Right lobe of liver (tissue), 4 donors: ENCODE measurements at regions not wholly inside any gene's neighbourhood (a gene's known extent, or its start where the extent isn't known, plus 50 kb on each side); places are given as distances from the start of the nearest gene placed in this dataset.

ENCODE experiments used
- POLR2A ChIP-seq: fragments of 450-650 bp; IDR thresholded peaks from one replicate; pipeline ENCODE4 v1.6.1; 2017; ENCODE audit warnings: antibody characterized with exemption, mild to moderate bottlenecking
- TF ChIP-seq, protein P1 (sequence below), 4 donors: fragments of 200-600 bp in 3 of 4; fragments of 450-650 bp in 1 of 4; IDR thresholded peaks; one replicate each; pipeline versions ENCODE4 v1.5.1 to v1.8.0; 2016 to 2022; ENCODE audit warnings: antibody characterized with exemption in 4 of 4, mild to moderate bottlenecking in 2 of 4
- donor health status: DM: no; HTN: no; CAD: no.
- donor health status: DM: no; HTN: no; CAD: no.
- donor health status: DM: no; HTN: yes; CAD: no.

DNA sequence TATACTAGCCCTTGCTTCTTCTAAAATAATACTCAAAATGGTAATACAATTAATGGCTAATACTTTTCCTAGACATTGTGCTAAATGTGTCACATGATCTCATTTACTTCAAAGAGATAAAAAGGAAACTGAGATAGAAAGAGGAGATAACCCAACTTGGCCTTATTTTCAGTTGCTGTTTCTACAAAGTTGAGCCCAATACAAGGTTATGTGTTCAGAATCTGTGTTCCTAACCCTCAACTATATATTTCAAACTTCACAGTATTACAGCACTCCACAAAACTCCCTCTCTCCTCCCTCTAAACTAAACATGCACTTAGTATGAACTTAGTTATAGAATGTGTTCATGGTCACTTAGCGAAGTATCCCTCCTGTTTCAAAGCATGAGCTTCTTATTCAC, 277.9 kb downstream of the CCER1 start:
- TF ChIP-seq, protein P1, sequence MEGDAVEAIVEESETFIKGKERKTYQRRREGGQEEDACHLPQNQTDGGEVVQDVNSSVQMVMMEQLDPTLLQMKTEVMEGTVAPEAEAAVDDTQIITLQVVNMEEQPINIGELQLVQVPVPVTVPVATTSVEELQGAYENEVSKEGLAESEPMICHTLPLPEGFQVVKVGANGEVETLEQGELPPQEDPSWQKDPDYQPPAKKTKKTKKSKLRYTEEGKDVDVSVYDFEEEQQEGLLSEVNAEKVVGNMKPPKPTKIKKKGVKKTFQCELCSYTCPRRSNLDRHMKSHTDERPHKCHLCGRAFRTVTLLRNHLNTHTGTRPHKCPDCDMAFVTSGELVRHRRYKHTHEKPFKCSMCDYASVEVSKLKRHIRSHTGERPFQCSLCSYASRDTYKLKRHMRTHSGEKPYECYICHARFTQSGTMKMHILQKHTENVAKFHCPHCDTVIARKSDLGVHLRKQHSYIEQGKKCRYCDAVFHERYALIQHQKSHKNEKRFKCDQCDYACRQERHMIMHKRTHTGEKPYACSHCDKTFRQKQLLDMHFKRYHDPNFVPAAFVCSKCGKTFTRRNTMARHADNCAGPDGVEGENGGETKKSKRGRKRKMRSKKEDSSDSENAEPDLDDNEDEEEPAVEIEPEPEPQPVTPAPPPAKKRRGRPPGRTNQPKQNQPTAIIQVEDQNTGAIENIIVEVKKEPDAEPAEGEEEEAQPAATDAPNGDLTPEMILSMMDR (IDR thresholded peaks at IDR 0.05) = no peak
- TF ChIP-seq POLR2A = no peak
